ENCODE measurements at regions not wholly inside any gene's neighbourhood (a gene's known extent, or its start where the extent isn't known, plus 50 kb on each side); places are given as distances from the start of the nearest gene placed in this dataset.

DNA sequence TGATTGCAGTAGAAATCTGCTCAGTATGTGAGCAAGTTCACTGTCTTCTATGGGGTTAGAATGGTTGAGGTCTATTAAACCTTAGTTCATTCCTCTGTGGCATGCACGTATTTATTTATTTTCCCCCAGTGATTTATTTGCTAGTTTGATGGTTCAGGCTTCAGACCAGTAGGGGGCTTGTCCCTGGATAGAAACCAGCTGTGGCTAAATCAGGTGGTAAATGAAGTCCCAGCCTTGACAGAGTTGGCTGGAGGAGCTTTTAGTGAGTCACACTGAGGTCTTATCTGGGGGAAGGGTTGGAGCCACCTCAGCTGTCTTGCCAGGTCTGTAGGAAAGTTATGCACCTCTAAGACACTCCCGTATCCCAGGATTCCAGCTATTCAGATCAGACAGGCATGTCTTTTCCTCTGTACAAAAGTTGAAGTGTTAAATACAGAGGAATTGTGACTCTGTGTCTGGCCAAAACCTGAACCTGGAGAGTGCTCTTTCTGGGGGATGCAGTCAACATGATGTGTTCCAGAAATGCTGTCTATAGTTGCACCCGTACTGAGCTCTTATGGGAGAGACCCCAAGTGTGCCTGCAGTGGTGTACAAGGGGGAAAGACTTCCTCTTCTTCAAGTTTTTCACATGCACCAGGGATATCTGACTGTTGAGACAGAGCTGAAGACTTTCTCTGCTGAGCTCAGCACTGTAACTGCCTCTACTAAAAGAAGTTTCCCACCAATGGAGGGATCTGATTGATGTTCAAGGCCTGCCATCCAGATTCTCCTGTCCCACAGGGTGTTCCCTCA, 1322.1 kb downstream of the TMEM121 start:
- DNase-seq: no peak

DNA sequence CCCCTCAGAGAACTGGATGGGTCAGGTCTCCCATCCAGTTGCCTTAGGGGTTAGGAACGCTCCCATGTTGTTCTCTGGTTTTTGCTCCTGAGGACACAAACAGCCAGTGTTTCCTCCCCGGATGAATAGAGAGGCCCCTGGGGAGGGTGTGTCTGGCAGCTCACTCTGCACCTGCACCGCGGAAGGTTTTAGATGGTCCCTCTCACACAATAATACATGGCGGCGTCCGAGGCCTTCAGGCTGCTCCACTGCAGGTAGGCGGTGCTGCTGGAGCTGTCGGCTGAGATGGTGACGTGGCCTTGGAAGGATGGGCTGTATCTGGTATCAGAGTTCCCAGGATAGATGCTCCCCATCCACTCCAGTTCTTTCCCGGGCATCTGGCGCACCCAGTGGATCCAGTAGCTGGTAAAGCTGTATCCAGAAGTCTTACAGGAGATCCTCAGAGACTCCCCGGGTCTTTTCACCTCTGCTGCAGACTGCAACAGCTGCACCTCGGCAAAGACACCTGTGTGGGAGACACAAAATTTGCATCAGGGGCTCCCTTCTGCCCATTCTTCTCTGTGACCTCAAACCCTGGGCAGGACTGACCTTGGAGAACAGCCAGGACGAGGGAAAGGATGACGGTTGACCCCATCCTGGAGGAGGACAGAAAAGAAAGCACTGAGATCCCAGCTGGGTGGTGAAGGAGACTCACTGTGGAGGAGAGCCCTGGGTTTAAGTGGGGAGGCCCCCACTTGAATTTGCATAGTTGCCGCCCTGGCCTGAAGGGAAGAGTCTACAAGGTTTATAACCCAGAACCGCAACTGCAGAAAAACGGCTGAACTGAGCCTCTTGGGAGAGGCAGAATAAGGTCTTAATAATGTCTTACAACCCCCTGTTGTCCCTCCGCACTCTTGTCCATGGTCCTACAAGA, 1324.8 kb downstream of the TMEM121 start:
- DNase-seq: no peak

DNA sequence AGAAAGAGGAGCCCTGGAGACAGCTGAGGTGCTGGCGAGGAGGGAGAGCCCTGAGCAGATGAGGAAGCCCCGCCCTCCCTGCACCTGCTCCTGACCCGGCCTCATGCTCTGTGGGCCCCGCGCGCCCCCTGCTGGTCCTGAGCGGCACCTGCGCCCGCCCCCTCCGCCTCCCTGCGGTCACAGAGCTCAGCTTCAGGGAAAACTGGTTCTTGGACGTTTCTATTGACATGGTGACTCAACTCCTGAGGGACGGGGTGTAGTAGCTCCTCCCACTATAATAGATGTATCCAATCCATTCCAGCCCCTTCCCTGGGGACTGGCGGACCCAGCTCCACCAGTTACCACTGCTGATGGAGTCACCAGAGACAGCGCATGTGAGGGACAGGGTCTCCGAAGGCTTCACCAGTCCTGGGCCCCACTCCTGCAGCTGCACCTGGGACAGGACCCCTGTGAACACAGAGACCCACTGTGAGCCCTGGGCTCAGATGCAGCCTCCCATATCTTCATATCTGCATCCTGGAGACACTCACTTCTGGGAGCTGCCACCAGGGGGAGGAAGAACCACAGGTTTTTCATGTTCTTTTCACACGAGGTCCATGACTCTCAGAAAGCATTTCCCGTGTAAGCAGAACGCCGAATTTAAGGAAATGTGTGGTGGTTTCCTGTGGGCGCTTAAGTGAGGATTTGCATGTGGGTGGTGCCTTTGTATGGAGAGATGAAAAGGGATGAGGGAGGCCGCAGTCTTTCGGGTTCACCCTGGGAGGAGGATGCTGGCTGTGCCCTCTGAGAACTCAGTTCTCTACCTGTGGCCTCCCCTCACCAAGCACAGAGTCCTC, 1346.4 kb downstream of the TMEM121 start:
- peak; percentile 54 to 73 for DNase-seq

DNA sequence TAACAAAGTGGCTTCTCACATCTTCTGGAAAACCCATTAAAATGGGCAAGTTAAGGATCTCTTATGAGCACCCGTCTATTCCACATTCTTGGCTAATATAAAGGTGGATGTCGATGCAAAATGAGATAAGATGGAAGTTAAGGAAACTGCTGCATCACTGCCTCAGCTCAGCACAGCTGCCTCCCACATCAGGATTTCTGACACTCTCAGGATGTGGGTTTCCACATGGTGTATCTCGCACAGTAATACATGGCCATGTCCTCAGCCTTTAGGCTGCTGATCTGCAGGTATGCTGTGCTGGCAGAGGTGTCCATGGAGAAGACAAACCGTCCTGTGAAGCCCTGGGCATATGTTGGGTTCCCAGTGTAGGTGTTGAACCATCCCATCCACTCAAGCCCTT, 1348.0 kb downstream of the TMEM121 start:
- no peak for DNase-seq

DNA sequence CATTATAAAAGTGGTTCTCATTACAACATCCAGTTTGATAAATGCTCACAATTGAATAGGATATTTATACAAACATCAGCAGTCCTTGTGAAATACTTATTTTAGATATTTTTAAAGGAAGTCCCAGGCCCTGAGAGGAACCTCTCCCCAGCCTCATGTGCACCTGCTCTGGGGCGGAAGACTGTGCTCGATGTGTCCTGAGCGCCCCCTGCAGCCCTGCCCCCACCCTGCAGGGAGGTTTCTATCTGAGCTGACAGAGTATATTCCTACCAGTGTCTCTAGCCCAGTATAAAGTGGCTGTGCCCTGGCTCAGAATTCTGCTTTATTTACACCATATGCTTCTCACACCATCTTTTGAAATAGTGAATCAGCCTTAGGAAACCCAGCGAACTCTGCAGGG, 1349.1 kb downstream of the TMEM121 start:
- DNase-seq: peak in 1 of 2 experiments; percentile 10

DNA sequence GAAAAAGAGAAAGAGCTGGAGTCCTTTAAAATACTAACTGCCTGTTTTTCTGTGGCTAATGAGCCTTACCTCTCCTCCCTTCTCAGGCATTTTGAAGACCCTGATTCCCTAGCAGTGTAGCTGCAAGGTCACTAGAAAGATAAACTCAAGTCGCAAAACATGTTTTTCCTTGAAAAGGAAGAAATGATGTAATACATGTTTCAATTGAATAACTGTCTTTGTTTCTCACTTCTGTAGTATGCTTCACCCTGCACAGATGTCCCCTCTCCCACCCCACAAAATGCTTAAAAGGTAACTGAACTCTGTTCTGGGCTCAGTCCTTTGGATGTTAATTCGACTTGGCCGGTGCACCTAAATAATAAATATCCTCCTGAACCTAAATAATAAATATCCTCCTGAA, 1350.3 kb downstream of the TMEM121 start:
- no peak for DNase-seq

DNA sequence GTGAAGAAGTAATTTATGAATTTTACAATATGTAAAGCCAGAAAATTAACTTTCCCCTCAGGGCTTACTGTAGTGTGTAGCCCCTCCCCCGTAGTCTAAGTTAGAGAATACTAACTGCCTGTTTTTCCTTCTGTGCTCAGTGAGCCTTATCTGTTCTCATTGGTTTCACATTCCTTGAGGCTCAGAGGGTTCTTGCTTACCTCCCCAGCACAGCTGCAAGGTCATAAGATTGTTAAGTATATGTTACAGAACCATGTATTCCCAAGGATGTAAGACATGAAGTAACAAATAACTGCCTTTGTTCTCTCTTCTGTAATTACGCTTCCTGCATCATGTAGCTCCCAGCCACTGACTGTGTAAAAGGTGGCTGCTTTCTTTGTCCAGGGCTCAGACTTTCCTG, 1351.1 kb downstream of the TMEM121 start:
- no peak for DNase-seq

DNA sequence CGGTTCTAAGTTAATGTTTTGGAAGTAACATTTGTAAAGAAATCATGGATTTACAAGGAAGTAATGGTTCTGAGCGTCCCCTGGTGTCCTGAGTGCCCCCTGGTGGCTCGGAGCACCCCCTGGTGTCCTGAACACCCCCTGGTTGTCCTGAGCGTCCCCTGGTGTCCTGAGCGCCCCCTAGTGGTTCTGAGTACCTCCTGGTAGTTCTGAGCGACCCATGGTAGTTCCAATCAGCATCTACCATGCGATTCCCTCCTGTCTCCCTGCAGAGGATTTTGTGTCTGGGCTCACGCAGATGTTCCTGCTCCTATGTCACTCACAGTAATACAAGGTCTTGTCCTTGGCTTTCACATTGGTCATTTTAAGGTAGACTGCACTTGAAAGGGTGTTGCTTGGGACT, 1352.9 kb downstream of the TMEM121 start:
- peak; percentile 62 to 81 for DNase-seq

DNA sequence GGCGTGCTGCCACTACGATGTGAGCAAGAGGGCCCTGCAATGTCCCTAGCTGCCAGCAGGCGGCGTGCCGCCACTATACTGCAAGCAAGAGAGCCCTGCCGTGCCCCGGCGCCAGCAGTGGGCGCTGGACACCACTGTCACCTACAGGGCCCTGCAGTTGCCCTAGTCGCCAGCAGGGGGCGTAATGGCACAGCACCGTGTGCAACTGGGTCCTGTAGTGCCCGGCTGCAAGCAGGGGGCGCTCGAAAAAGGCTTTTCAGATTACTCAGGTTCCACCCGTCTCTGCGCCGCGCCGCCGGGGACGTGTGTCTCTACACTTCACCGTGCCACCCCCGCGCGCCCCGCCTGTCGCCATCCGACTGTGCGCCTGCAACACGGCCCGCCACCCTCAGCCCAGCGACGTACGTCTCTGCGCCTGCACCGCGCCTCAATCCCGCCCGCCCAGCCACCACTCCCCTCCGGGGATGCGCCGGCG, 1356.9 kb downstream of the TMEM121 start:
- no peak for DNase-seq

All from NCI-H1930 (cell line).